T follicular helper cell (primary cell): ENCODE measurements at regions not wholly inside any gene's neighbourhood (a gene's known extent, or its start where the extent isn't known, plus 50 kb on each side); places are given as distances from the start of the nearest gene placed in this dataset.
"Not testable (repeated sequence)": the region's sequence is repeated elsewhere in the genome, so short reads cannot be mapped to it uniquely, and the experiment has no call there.

ENCODE experiments used
- DNase-seq: peaks from one replicate; pipeline ENCODE4 v3.0.0-alpha.2; 2020; ENCODE audit warnings: low read depth

DNA sequence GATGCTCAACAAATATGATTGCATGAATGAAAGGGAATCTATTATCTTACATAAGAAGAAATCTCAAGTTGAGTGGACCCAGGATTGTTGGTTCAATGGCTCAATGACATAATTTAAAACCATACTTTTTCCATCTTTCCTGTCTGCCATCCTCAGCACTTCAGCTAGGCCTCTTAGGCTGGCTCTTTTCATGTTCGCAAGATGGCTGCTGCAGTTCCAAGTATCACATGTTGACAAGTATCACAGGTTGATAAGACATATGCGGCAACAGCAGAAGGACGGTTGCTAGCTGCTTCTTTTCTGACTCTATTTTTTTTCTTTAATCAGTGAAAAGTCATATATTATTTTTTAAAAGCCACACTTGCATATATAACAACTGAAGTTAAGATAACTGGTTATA is 79.0 kb upstream of the CDK6 start:
- no peak for DNase-seq

DNA sequence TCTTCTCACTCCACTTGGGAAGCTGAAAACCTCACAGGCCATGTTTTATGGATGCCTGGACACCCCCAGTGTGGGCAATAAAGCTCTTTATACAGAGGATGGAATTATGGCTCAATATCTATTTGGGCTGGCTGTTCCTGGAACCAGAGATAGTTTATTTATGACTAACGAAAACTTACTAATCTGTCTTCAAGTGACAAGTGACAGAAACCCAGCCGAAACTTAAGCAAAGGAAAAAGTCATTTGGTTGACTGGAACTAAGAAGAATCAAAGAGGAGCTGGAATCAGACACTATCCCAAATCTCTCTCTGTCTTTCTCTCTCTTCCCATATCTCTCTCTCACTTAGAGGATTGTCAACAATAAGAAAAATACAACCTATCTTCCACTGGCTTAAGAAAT is 78.3 kb upstream of the CDK6 start:
- no peak for DNase-seq

DNA sequence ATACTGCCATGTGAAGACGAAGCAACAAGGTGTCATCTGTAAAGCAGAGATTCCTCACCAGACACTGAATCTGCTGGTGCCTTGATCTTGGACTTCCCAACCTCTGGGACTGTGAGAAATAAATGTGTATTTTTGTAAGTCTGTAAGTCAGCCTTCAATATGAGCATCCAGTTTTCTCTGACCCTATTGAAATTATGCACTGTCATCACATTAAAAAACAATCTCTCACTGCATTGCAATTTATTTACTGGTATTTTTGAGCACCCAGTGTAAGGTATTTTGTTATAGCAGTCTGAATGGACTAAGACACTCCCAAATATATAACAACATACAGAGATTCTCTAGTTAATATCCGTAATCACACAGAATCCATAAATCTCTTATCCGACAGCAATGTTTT is 77.5 kb upstream of the CDK6 start:
- no peak for DNase-seq

DNA sequence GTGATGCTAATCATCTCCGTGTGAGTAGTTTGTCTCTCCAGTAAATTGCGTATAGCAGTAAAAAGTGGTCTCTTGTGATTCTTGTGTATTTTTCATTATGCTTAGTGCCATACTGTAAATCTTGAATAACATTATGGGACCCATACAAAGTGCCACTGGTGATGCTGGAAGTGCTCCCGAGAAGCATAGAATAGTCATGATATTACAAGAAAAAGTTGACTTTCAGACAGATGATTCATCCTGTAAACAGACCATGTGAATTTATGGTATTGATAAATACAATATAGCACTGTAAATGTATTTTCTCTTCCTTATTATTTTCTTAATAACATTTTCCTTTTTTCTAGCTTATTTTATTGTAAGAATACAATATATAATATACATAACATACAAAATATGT is 74.6 kb upstream of the CDK6 start:
- DNase-seq, result no peak

DNA sequence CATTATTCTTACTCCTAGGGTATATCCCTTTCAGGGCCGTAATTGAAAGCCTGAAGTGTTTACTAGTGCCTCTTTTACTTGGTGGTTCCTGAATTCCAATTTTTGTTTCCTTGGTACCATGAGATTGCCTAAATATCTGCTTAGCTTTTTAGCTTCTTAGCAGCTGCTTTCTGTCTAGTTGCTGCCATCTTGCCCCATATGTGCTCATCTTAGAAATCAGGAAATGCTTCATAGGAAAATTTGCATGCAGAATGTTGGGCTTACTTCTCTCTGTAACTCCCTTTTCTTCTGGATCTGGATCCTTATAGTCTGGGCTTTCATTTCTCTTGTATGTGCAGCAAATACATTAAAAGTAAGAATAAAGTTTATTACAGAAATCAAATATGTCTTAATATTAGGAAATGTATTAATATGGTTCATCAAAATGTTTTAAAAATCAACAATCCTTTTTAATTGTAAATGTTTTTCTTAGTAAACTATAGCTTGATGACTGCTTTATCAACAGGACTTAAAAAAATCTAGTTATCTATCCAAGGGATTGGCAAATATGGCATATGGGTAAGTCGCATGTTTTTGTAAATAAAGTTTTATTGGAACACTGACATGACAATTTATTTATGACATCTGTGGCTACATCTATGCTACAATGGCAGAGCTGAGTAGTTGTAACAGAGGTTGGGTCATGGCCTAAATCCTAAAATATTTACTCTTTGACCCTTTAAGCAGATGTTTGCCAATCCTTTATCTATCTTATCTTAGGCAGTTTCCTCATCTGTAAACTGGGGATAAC is 73.5 kb upstream of the CDK6 start:
- no peak for DNase-seq

DNA sequence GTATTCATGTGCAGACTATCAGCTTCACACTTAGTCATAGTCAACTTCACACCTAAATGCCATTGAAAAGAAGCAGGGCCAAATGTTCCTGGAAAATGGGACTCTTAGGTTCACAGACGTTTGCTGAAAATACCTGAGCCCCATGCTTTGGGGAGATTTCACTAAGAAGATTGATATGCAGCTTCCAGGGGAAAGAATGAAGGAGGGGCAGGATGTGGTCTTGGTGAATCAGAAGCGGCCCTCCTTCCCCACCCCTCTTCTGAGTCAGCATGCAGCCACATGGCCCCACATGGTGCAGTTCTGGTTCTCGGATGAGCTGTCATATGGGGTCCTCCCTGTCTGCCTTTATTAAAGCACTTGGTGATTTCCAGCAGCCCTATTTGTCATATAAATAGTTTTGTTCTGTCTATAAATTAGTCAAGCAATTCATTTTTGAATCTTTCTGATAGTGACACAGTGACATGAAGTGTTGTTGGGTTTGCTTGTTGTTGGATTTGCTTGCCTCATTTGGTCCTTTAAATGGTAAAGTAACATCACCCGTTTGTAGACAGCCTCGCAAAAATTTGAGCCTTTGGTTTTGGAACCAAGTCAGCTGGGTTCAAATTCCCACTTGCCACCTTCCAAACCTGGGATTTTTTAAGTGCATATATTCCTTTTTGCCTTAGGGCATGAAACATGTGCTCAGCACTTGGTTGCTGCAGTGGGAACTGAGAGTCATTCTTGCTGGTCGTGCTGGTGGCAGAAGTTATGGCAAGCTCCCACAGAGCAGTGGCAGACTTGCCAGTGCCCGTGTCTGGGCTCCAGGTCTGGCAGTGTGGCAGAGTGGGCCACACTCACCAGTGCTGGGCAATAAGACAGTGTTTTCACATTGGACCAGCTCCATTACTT is 68.1 kb upstream of the CDK6 start:
- DNase-seq, result peak; percentile 42

DNA sequence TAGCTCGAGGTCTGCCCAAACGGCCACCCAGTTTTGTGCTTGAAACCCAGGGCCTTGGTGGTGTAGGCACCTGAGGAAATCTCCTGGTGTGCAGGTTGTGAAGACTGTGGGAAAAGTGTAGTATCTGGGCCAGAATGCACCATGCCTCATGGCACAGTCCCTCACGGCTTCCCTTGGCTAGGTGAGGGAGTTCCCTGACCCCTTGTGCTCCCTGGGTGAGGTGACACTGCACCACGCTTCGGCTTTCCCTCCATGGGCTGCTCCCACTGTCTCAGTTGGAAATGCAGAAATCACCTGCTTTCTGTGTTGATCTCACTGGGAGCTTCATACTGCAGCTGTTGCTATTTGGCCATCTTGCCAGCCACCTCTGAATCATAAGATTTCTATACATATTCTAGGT is 62.4 kb upstream of the CDK6 start:
- DNase-seq, result no peak

DNA sequence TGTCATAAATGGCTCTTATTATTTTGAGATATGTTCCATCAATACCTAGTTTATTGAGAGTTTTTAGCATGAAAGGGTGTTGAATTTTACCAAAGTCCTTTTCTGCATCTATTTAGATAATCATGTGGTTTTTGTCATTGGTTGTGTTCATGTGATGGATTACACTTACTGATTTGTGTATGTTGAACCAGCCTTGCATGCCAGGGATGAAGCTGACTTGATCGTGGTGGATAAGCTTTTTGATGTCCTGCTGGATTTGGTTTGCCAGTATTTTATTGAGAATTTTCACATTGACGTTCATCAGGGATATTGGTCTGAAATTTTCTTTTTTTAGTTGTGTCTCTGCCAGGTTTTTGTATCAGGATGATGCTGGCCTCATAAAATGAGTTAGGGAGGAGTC is 58.5 kb upstream of the CDK6 start:
- not testable (repeated sequence) for DNase-seq

DNA sequence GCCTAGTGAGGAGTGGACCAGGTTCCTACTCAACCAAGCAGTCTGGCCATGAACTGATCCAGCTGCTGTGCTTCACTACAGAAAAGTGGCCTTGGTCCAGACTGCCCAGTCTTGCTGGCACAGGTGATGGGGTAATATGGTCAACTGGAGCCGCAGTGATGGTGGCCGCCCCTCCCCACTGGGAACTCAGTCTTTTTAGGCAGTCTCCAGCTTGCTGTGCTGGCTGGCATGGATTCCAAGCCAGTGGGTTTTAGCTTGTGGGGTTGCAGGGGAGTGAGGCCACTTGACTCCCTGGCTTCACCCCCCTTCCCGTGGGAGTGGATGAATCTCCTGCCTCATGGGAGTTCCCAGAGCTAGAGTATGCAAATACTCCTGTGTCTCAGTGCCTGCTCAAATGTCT is 52.7 kb upstream of the CDK6 start:
- no peak for DNase-seq
